Fibroblast of pulmonary artery (primary cell): ENCODE measurements at regions not wholly inside any gene's neighbourhood (a gene's known extent, or its start where the extent isn't known, plus 50 kb on each side); places are given as distances from the start of the nearest gene placed in this dataset.

Experiments
- DNase-seq: peaks from one replicate; pipeline ENCODE4 v3.0.0-alpha.2; 2010; ENCODE audit warnings: low read depth
- H3K4me3 ChIP-seq: replicated peaks from 2 replicates; pipeline ENCODE4 v1.5.1; 2011; ENCODE audit warnings: low read depth, mild to moderate bottlenecking, control low read depth, low read length, moderate library complexity
- CTCF ChIP-seq: IDR thresholded peaks from 2 replicates; pipeline ENCODE4 v1.5.1; 2011; ENCODE audit warnings: mild to moderate bottlenecking, control low read depth, low read length, inconsistent platforms; ENCODE audit errors: missing control alignments

- no peak overlapping the region for H3K4me3 ChIP-seq
- no peak for DNase-seq
- TF ChIP-seq CTCF, result no peak
Measured at GRCh38 chr6:766625-767024, 73.7 kb upstream of the EXOC2 start.

GRCh38 chr6:761997-762396 lies 69.1 kb upstream of the EXOC2 start:
- H3K4me3 ChIP-seq, result no peak overlapping the region
- TF ChIP-seq CTCF, result no peak

GRCh38 chr6:760982-761955 lies 68.3 kb upstream of the EXOC2 start:
- no peak for TF ChIP-seq CTCF
- no peak overlapping the region for H3K4me3 ChIP-seq
- DNase-seq, result no peak

More at GRCh38 chr6:761997-762396, 69.1 kb upstream of the EXOC2 start:
- no peak for DNase-seq

GRCh38 chr6:759729-760128 lies 66.8 kb upstream of the EXOC2 start:
- DNase-seq, result no peak
- no peak for TF ChIP-seq CTCF
- no peak overlapping the region for H3K4me3 ChIP-seq

- no peak for TF ChIP-seq CTCF
- DNase-seq, result no peak
- no peak overlapping the region for H3K4me3 ChIP-seq
Measured at GRCh38 chr6:756224-756623, 63.3 kb upstream of the EXOC2 start.

- no peak for DNase-seq
- H3K4me3 ChIP-seq, result no peak overlapping the region
- TF ChIP-seq CTCF, result no peak
Measured at GRCh38 chr6:754202-754601, 61.3 kb upstream of the EXOC2 start.

GRCh38 chr6:753486-753885 lies 60.5 kb upstream of the EXOC2 start:
- DNase-seq, result no peak
- no peak for TF ChIP-seq CTCF
- H3K4me3 ChIP-seq, result no peak overlapping the region
